Osteoblast (primary cell): ENCODE measurements at regions not wholly inside any gene's neighbourhood (a gene's known extent, or its start where the extent isn't known, plus 50 kb on each side); places are given as distances from the start of the nearest gene placed in this dataset.

Source experiments
- DNase-seq: peaks from one replicate; pipeline ENCODE4 v3.0.0; 2011; ENCODE audit warnings: low spot score, mixed read lengths; ENCODE audit not compliant: insufficient read length; ENCODE audit errors: missing footprints
- H2AFZ ChIP-seq: 2 replicates; pipeline ENCODE4 v1.6.0; 2011; ENCODE audit warnings: mild to moderate bottlenecking, low read length
- H3K27ac ChIP-seq: 2 replicates; pipeline ENCODE4 v1.5.1; 2011; ENCODE audit warnings: mild to moderate bottlenecking, low read depth, low read length, moderate library complexity
- H3K27me3 ChIP-seq: 2 replicates; pipeline ENCODE4 v1.6.0; 2012; ENCODE audit warnings: mild to moderate bottlenecking, control low read depth, inconsistent platforms, low read length, moderate library complexity; ENCODE audit not compliant: insufficient read depth
- H3K36me3 ChIP-seq: 2 replicates; pipeline ENCODE4 v1.5.1; 2011; ENCODE audit warnings: mild to moderate bottlenecking, low read length, control low read depth, moderate library complexity; ENCODE audit not compliant: insufficient read depth
- H3K4me1 ChIP-seq: 2 replicates; pipeline ENCODE4 v1.5.1; 2011; ENCODE audit warnings: mild to moderate bottlenecking, low read length, control low read depth, moderate library complexity; ENCODE audit not compliant: insufficient read depth
- H3K4me2 ChIP-seq: 2 replicates; pipeline ENCODE4 v1.6.0; 2011; ENCODE audit warnings: mild to moderate bottlenecking, low read length; ENCODE audit not compliant: insufficient read depth
- H3K4me3 ChIP-seq: fragments of 200-600 bp; sonication (generic); 3 replicates; pipeline ENCODE4 v1.5.1; 2012; ENCODE audit warnings: mild to moderate bottlenecking, low read length, inconsistent platforms; ENCODE audit not compliant: insufficient read depth
- H3K79me2 ChIP-seq: 2 replicates; pipeline ENCODE4 v1.6.0; 2012; ENCODE audit warnings: mild to moderate bottlenecking, low read length, control low read depth, inconsistent platforms; ENCODE audit not compliant: insufficient read depth
- H3K9me3 ChIP-seq: 2 replicates; pipeline ENCODE4 v1.5.1; 2011; ENCODE audit warnings: low read depth, low read length, control low read depth
- H4K20me1 ChIP-seq: 2 replicates; pipeline ENCODE4 v1.6.0; 2012; ENCODE audit warnings: mild to moderate bottlenecking, low read length, control low read depth; ENCODE audit not compliant: insufficient read depth
- CTCF ChIP-seq: IDR thresholded peaks from 2 replicates; pipeline ENCODE4 v1.5.1; 2011; ENCODE audit warnings: mild to moderate bottlenecking, low read depth, low read length, moderate library complexity; ENCODE audit errors: extremely low read depth

GRCh38 chr6:232982-233640 lies 59.2 kb upstream of the DUSP22 start:
- peaks cover 10% of the 10 kb centered on the region for H3K27me3 ChIP-seq
- DNase-seq = peak; percentile 41
- no peaks in the 10 kb centered on the region for H4K20me1 ChIP-seq
- TF ChIP-seq CTCF = no peak
- no peak overlapping the region for H3K4me3 ChIP-seq
- H3K36me3 ChIP-seq = no peaks in the 10 kb centered on the region
- H3K9me3 ChIP-seq = no peaks in the 10 kb centered on the region
- no peak overlapping the region for H3K27ac ChIP-seq
- no peaks in the 10 kb centered on the region for H3K79me2 ChIP-seq
- no peak overlapping the region for H3K4me2 ChIP-seq
- H3K4me1 ChIP-seq = peaks cover 8% of the 10 kb centered on the region
- no peak overlapping the region for H2AFZ ChIP-seq

GRCh38 chr6:234706-235372 lies 57.4 kb upstream of the DUSP22 start:
- Histone ChIP-seq H3K27ac (no peak overlapping the region), H2AFZ (no peak overlapping the region), H4K20me1 (no peaks in the 10 kb centered on the region), H3K4me3 (no peak overlapping the region), H3K36me3 (no peaks in the 10 kb centered on the region), H3K4me1 (peaks cover 8% of the 10 kb centered on the region), H3K4me2 (no peak overlapping the region), H3K9me3 (no peaks in the 10 kb centered on the region), H3K27me3 (no peaks in the 10 kb centered on the region), H3K79me2 (no peaks in the 10 kb centered on the region)
- peak; percentile 10 for DNase-seq
- TF ChIP-seq CTCF = no peak

- peak overlapping the region; percentile 75 for H3K4me3 ChIP-seq
- peaks cover 8% of the 10 kb centered on the region for H3K4me1 ChIP-seq
- H4K20me1 ChIP-seq = no peaks in the 10 kb centered on the region
- no peaks in the 10 kb centered on the region for H3K9me3 ChIP-seq
- H3K27me3 ChIP-seq = no peaks in the 10 kb centered on the region
- H2AFZ ChIP-seq = peak overlapping the region; percentile 96
- no peak for TF ChIP-seq CTCF
- H3K36me3 ChIP-seq = no peaks in the 10 kb centered on the region
- H3K4me2 ChIP-seq = peak overlapping the region; percentile 88
- peak overlapping the region; percentile 64 for H3K27ac ChIP-seq
- peak; percentile 36 for DNase-seq
- H3K79me2 ChIP-seq = no peaks in the 10 kb centered on the region
Observed at GRCh38 chr6:235763-236360, 56.4 kb upstream of the DUSP22 start.

GRCh38 chr6:236519-236918 lies 55.8 kb upstream of the DUSP22 start:
- Histone ChIP-seq H2AFZ (peak overlapping the region; percentile 96), H3K9me3 (no peaks in the 10 kb centered on the region), H3K4me1 (peaks cover 8% of the 10 kb centered on the region), H3K27me3 (no peaks in the 10 kb centered on the region), H3K4me2 (peak overlapping the region; percentile 88), H3K36me3 (no peaks in the 10 kb centered on the region), H3K27ac (no peak overlapping the region), H3K79me2 (no peaks in the 10 kb centered on the region), H4K20me1 (no peaks in the 10 kb centered on the region), H3K4me3 (peak overlapping the region; percentile 75)
- peak; percentile 18 for DNase-seq
- TF ChIP-seq CTCF = no peak
